Stomach (tissue), 8 donors: ENCODE measurements at regions not wholly inside any gene's neighbourhood (a gene's known extent, or its start where the extent isn't known, plus 50 kb on each side); places are given as distances from the start of the nearest gene placed in this dataset.
A peak's percentile ranks its signal among the peaks of the same experiment; 100 is the strongest.

Experiments used
- DNase-seq, 2 donors: peaks; one replicate each; pipeline versions ENCODE4 v3.0.0 to v3.0.0-alpha.2; 2013 to 2019
- H3K27ac ChIP-seq, 5 donors: fragments of 200-600 bp in 4 of 5; sonication (generic) in 4 of 5; one replicate each; pipeline ENCODE4 v1.5.1; 2013 to 2019; ENCODE audit warnings: mild to moderate bottlenecking in 1 of 5, moderate library complexity in 1 of 5
- H3K27me3 ChIP-seq, 3 donors: fragments of 200-600 bp; sonication (generic); one replicate each; pipeline ENCODE4 v1.5.1; 2017 to 2019; ENCODE audit warnings: mixed run types in 1 of 3
- H3K36me3 ChIP-seq, 4 donors: fragments of 200-600 bp; sonication (generic); 1 replicate in 3 of 4; 2 replicates in 1 of 4; pipeline ENCODE4 v1.5.1; 2016 to 2019
- H3K4me1 ChIP-seq, 4 donors: fragments of 200-600 bp; sonication (generic); one replicate each; pipeline ENCODE4 v1.5.1; 2016 to 2019
- H3K4me3 ChIP-seq, 4 donors: fragments of 200-600 bp; sonication (generic) in 3 of 4; one replicate each; pipeline ENCODE4 v1.5.1; 2016 to 2019; ENCODE audit warnings: mild to moderate bottlenecking in 1 of 4
- H3K9me3 ChIP-seq, 4 donors: fragments of 200-600 bp; sonication (generic); one replicate each; pipeline ENCODE4 v1.5.1; 2016 to 2019
- CTCF ChIP-seq, 7 experiments: fragments of 450-650 bp in 4 of 7; fragments of 200-600 bp in 3 of 7; sonication (generic) in 3 of 7; IDR thresholded peaks; one replicate each; pipeline ENCODE4 v1.5.1; 2016 to 2019; ENCODE audit warnings: antibody characterized with exemption in 7 of 7, control low read depth in 2 of 7, mild to moderate bottlenecking in 1 of 7
- EP300 ChIP-seq: sonication (generic); formaldehyde crosslinking; IDR thresholded peaks from one replicate; pipeline ENCODE4 v1.6.1; 2017; ENCODE audit warnings: antibody characterized with exemption
- POLR2A ChIP-seq, 4 donors: fragments of 450-650 bp; IDR thresholded peaks; one replicate each; pipeline ENCODE4 v1.6.1; 2016; ENCODE audit warnings: antibody characterized with exemption in 4 of 4, control low read depth in 2 of 4, mild to moderate bottlenecking in 1 of 4, moderate library complexity in 1 of 4
- POLR2AphosphoS5 ChIP-seq, 3 donors: sonication (generic); formaldehyde crosslinking; IDR thresholded peaks; one replicate each; pipeline ENCODE4 v1.6.1; 2016; ENCODE audit warnings: antibody characterized with exemption in 3 of 3
- WGBS, 5 donors: extraction: QIAGEN DNeasy Blood & Tissue Kit in 3 of 5; methylation state at CpG; one replicate each; pipeline versions ENCODE4 v1.1.5 to v1.1.7; 2013 to 2018; 5-methylcytosine and 5-hydroxymethylcytosine counted together
- intact Hi-C: fragments of 100-400 bp; cut with DNase I; formaldehyde crosslinking; loops from one replicate; pipeline ENCODE4 v1.15.1; 2023; ENCODE audit warnings: low total_unique reads
- donor health status: healthy with polysubstance abuse.
- donor health status: Bipolar disorder and iron deficiency.
- donor health status: healthy.

- no peak for DNase-seq
- 82 to 87% (median 86%) methylated on average over 3 of the region's 3 CpGs for WGBS, 5 donors
- Histone ChIP-seq H3K4me3 (no peak overlapping the region), H3K27ac (no peak overlapping the region), H3K4me1 (no peaks in the 10 kb centered on the region), H3K36me3 (no peaks in the 10 kb centered on the region), H3K9me3 (no peaks in the 10 kb centered on the region), H3K27me3 (no peaks in the 10 kb centered on the region)
- TF ChIP-seq POLR2A (IDR thresholded peaks at IDR 0.05) (no peak), POLR2AphosphoS5 (IDR thresholded peaks at IDR 0.05) (no peak)
- intact Hi-C loops = no loop called here
These were observed 964.9 kb upstream of the C9orf72 start for GRCh38 chr9:28538132-28538531.

DNA sequence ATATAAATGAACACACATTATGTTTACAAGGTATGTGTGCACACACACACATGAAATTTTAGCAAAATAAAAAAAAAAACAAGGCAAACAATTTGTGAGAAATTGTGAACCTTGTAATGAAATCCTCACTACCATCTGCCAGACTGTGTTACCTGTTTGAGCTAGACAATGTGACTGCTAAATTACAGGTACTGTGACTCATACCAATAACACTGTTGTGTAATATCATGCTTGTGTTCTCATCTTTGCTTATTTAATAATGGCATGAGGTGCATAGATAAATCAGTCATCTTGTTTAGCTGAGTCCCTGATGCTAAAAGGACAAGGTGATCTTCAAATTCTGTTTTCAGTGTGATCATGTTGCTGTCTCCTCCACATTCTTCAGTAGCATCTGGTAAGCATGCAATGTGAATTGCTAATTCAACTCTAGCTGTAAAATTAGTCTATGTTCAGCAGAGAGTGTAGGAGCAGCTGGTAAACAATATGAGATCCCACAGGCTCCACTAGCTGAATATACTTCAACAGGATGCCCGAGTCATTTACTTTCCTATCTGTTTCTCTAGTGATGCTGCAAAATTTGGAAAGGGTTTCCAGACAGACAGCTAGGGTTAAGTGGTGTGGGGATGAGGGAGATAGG, 966.3 kb upstream of the C9orf72 start:
- 69 to 86% (median 81%) methylated on average over 1 of the region's 1 CpG for WGBS, 5 donors
- H3K27ac ChIP-seq = no peak overlapping the region
- intact Hi-C loops = loop anchor here (5.0 kb wide), 1 partner anchor 47 kb away; no protein-coding TSS in a partner anchor
- no peaks in the 10 kb centered on the region for H3K36me3 ChIP-seq
- TF ChIP-seq POLR2AphosphoS5 (IDR thresholded peaks at IDR 0.05) = no peak
- TF ChIP-seq POLR2A (IDR thresholded peaks at IDR 0.05) = no peak
- no peak for TF ChIP-seq EP300
- TF ChIP-seq CTCF (IDR thresholded peaks at IDR 0.05) = no peak
- no peaks in the 10 kb centered on the region for H3K27me3 ChIP-seq
- H3K4me3 ChIP-seq = no peak overlapping the region
- no peaks in the 10 kb centered on the region for H3K4me1 ChIP-seq
- DNase-seq = no peak
- no peaks in the 10 kb centered on the region for H3K9me3 ChIP-seq

- no peak overlapping the region for H3K27ac ChIP-seq
- DNase-seq = no peak
- WGBS, 5 donors = 54 to 81% (median 76%) methylated on average over 4 of the region's 4 CpGs
- intact Hi-C loops = loop anchor here (5.0 kb wide), 1 partner anchor 51 kb away; no protein-coding TSS in a partner anchor
- no peak overlapping the region for H3K4me3 ChIP-seq
- no peaks in the 10 kb centered on the region for H3K4me1 ChIP-seq
- H3K9me3 ChIP-seq = no peaks in the 10 kb centered on the region
- H3K27me3 ChIP-seq = no peaks in the 10 kb centered on the region
- TF ChIP-seq POLR2A (IDR thresholded peaks at IDR 0.05) (no peak), POLR2AphosphoS5 (IDR thresholded peaks at IDR 0.05) (no peak), CTCF (IDR thresholded peaks at IDR 0.05) (no peak), EP300 (no peak)
- no peaks in the 10 kb centered on the region for H3K36me3 ChIP-seq
These were observed 969.6 kb upstream of the C9orf72 start for GRCh38 chr9:28542928-28543327.

- intact Hi-C loops = no loop called here
- Histone ChIP-seq H3K9me3 (no peaks in the 10 kb centered on the region), H3K27me3 (no peaks in the 10 kb centered on the region), H3K4me1 (no peaks in the 10 kb centered on the region), H3K27ac (no peak overlapping the region), H3K4me3 (no peak overlapping the region), H3K36me3 (no peaks in the 10 kb centered on the region)
- 63 to 74% (median 72%) methylated on average over 2 of the region's 2 CpGs for WGBS, 5 donors
- no peak for TF ChIP-seq POLR2A (IDR thresholded peaks at IDR 0.05)
- no peak for TF ChIP-seq POLR2AphosphoS5 (IDR thresholded peaks at IDR 0.05)
- TF ChIP-seq CTCF (IDR thresholded peaks at IDR 0.05) = no peak
- no peak for TF ChIP-seq EP300
- no peak for DNase-seq
These were observed 974.2 kb upstream of the C9orf72 start for GRCh38 chr9:28547527-28547926.

DNA sequence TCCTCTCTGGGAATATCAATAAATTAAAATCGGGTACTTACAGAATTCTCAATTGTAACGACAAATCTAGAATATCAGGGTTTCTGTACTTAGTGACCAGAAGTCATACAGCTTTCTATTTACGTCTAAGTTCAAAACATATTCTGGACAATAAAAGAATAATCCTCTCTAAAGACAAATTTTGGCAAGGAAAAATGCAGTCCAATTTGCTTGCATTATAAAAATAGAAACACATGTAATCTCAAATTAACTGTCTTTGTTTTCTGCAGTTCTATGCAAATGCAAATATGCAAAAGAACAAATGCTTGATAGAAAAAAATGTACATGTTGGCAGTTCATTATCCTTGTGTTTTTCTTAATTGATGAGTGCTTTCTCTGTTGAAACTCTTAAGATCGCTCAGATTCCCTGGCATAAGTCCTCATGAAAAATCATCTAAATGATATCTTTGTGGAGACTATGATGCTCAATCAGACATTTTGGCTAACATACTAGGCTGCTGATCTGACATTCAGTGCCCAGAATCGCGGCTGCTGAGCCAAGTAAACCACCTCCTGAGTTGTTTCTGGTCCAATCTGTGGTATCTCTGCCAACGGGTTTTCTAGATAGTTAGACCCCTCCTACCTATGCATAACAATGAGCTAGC, 990.1 kb upstream of the C9orf72 start:
- intact Hi-C loops = no loop called here
- Histone ChIP-seq H3K4me3 (no peak overlapping the region), H3K4me1 (no peaks in the 10 kb centered on the region), H3K9me3 (no peaks in the 10 kb centered on the region), H3K27ac (no peak overlapping the region), H3K36me3 (no peaks in the 10 kb centered on the region), H3K27me3 (no peaks in the 10 kb centered on the region)
- DNase-seq = peak in 1 of 2 donors; percentile 2
- WGBS, 5 donors = 76 to 83% (median 80%) methylated on average over 7 of the region's 7 CpGs
- TF ChIP-seq EP300 (no peak), POLR2A (IDR thresholded peaks at IDR 0.05) (no peak), CTCF (IDR thresholded peaks at IDR 0.05) (no peak), POLR2AphosphoS5 (IDR thresholded peaks at IDR 0.05) (no peak)
